Keratinocyte (primary cell): ENCODE measurements at regions not wholly inside any gene's neighbourhood (a gene's known extent, or its start where the extent isn't known, plus 50 kb on each side); places are given as distances from the start of the nearest gene placed in this dataset.

Experiments
- DNase-seq: peaks from one replicate; pipeline ENCODE4 v3.0.0-alpha.2; 2011; ENCODE audit warnings: low read depth, missing footprints, low spot score
- FAIRE-seq: peaks from 2 replicates; lab custom pipeline; 2011; peaks lifted over from hg19 to GRCh38; lab: Jason Lieb, UNC
- H2AFZ ChIP-seq: 2 replicates; pipeline ENCODE4 v1.6.0; 2012; ENCODE audit warnings: low read length, control low read depth, inconsistent platforms; ENCODE audit not compliant: control insufficient read depth
- H3K27ac ChIP-seq: 2 replicates; pipeline ENCODE4 v1.5.1; 2011; ENCODE audit warnings: low read length; ENCODE audit not compliant: control insufficient read depth, insufficient read depth
- H3K27me3 ChIP-seq: 3 replicates; pipeline ENCODE4 v1.6.0; 2011; ENCODE audit warnings: low read length; ENCODE audit not compliant: control insufficient read depth, insufficient read depth; ENCODE audit errors: extremely low read depth
- H3K36me3 ChIP-seq, 2 experiments: 2 replicates in 1 of 2; 3 replicates in 1 of 2; pipeline ENCODE4 v1.5.1; 2011; ENCODE audit warnings: low read length in 2 of 2, mild to moderate bottlenecking in 1 of 2; ENCODE audit not compliant: control insufficient read depth in 2 of 2, insufficient read depth in 2 of 2; ENCODE audit errors: extremely low read depth in 1 of 2
- H3K4me1 ChIP-seq: 3 replicates; pipeline ENCODE4 v1.5.1; 2011; ENCODE audit warnings: low read length; ENCODE audit not compliant: control insufficient read depth, insufficient read depth; ENCODE audit errors: extremely low read depth
- H3K4me2 ChIP-seq: 3 replicates; pipeline ENCODE4 v1.6.0; 2011; ENCODE audit warnings: low read depth, low read length; ENCODE audit not compliant: control insufficient read depth, insufficient read depth; ENCODE audit errors: extremely low read depth
- H3K4me3 ChIP-seq, 3 experiments: fragments of 200-600 bp in 1 of 3; sonication (generic) in 1 of 3; 2 replicates in 2 of 3; 3 replicates in 1 of 3; pipeline ENCODE4 v1.5.1; 2011 to 2016; ENCODE audit warnings: low read length in 3 of 3, mild to moderate bottlenecking in 3 of 3, control low read depth in 2 of 3, inconsistent platforms in 1 of 3, low read depth in 1 of 3, mixed read lengths in 1 of 3, mixed run types in 1 of 3, moderate library complexity in 1 of 3; ENCODE audit not compliant: control insufficient read depth in 2 of 3, insufficient read depth in 2 of 3; ENCODE audit errors: extremely low read depth in 1 of 3
- H3K79me2 ChIP-seq: 2 replicates; pipeline ENCODE4 v1.6.0; 2012; ENCODE audit warnings: low read length; ENCODE audit not compliant: control insufficient read depth, insufficient read depth
- H3K9ac ChIP-seq: 3 replicates; pipeline ENCODE4 v1.6.0; 2011; ENCODE audit warnings: low read length; ENCODE audit not compliant: control insufficient read depth, insufficient read depth; ENCODE audit errors: extremely low read depth
- H3K9me1 ChIP-seq: 3 replicates; pipeline ENCODE4 v1.6.0; 2011; ENCODE audit warnings: low read length; ENCODE audit not compliant: control insufficient read depth, insufficient read depth; ENCODE audit errors: extremely low read depth
- H3K9me3 ChIP-seq: 2 replicates; pipeline ENCODE4 v1.5.1; 2012; ENCODE audit warnings: low read depth, low read length; ENCODE audit not compliant: control insufficient read depth
- H4K20me1 ChIP-seq: 3 replicates; pipeline ENCODE4 v1.6.0; 2011; ENCODE audit warnings: low read length; ENCODE audit not compliant: control insufficient read depth, insufficient read depth; ENCODE audit errors: extremely low read depth
- EZH2 ChIP-seq: IDR thresholded peaks from one replicate; pipeline ENCODE4 v1.6.1; 2012; ENCODE audit warnings: inconsistent platforms, mild to moderate bottlenecking, low read length, moderate library complexity
- dilution Hi-C: fragments of 300-500 bp; cut with MboI; formaldehyde crosslinking; loops from one replicate; pipeline ENCODE4 v1.7.0; 2020; ENCODE audit warnings: low sequenced_read_pairs; ENCODE audit not compliant: extremely low pct_ligation_motif_present
- TF ChIP-seq, protein P1 (sequence below), 3 experiments: IDR thresholded peaks in 1 of 3; conservative IDR thresholded peaks in 1 of 3; optimal IDR thresholded peaks in 1 of 3; 2 replicates in 2 of 3; 3 replicates in 1 of 3; pipeline versions ENCODE3 to v1.5.1; 2011; ENCODE audit warnings: low read length in 3 of 3, mild to moderate bottlenecking in 3 of 3, moderate library complexity in 2 of 3, control low read depth in 1 of 3, inconsistent platforms in 1 of 3; ENCODE audit not compliant: insufficient read depth in 2 of 3; ENCODE audit errors: extremely low read depth in 1 of 3

DNA sequence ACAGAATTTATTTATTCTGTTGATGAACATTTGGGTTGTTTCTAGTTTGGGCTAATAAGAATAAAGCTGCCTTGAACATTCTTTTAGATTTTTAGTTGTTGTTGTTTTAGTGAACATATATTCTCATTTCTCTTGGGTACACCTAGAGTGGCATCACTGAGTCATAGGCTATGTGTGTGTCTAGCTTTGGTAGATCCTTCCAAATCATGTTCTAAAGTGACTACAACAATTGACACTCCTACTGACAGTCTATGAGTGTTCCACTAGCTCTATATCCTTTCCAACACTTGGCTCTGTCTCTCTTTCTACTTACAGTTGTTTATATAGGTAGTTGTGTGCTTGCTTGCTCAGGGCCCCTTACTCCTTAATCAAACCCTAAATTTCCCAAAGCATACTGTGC is 346.0 kb upstream of the NCAM1 start:
- peak; percentile 70 for FAIRE-seq
- Histone ChIP-seq H3K27me3 (no peaks in the 10 kb centered on the region), H3K9me3 (no peaks in the 10 kb centered on the region), H3K9ac (no peak overlapping the region), H3K79me2 (no peaks in the 10 kb centered on the region), H3K27ac (no peak overlapping the region), H3K4me1 (peaks cover 51% of the 10 kb centered on the region), H3K36me3 (no peaks in the 10 kb centered on the region), H3K4me2 (no peak overlapping the region), H3K4me3 (no peak overlapping the region), H4K20me1 (no peaks in the 10 kb centered on the region), H2AFZ (no peak overlapping the region), H3K9me1 (no peaks in the 10 kb centered on the region)
- dilution Hi-C loops: no loop called here
- DNase-seq: no peak
- TF ChIP-seq EZH2: no peak
- TF ChIP-seq, protein P1, sequence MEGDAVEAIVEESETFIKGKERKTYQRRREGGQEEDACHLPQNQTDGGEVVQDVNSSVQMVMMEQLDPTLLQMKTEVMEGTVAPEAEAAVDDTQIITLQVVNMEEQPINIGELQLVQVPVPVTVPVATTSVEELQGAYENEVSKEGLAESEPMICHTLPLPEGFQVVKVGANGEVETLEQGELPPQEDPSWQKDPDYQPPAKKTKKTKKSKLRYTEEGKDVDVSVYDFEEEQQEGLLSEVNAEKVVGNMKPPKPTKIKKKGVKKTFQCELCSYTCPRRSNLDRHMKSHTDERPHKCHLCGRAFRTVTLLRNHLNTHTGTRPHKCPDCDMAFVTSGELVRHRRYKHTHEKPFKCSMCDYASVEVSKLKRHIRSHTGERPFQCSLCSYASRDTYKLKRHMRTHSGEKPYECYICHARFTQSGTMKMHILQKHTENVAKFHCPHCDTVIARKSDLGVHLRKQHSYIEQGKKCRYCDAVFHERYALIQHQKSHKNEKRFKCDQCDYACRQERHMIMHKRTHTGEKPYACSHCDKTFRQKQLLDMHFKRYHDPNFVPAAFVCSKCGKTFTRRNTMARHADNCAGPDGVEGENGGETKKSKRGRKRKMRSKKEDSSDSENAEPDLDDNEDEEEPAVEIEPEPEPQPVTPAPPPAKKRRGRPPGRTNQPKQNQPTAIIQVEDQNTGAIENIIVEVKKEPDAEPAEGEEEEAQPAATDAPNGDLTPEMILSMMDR (optimal IDR thresholded peaks at IDR 0.05 in 1 of 3, IDR thresholded peaks at IDR 0.05 in 1 of 3, conservative IDR thresholded peaks at IDR 0.05 in 1 of 3; ENCODE audit: extremely low read depth in 1 of 3, insufficient read depth in 2 of 3, low read length in 3 of 3): no peak

GRCh38 chr11:112615891-112616290 is 345.3 kb upstream of the NCAM1 start:
- Histone ChIP-seq H3K36me3 (no peaks in the 10 kb centered on the region), H3K9me1 (no peaks in the 10 kb centered on the region), H3K4me3 (no peak overlapping the region), H3K9ac (no peak overlapping the region), H3K4me1 (peaks cover 53% of the 10 kb centered on the region), H3K27ac (no peak overlapping the region), H4K20me1 (no peaks in the 10 kb centered on the region), H3K4me2 (no peak overlapping the region), H3K9me3 (no peaks in the 10 kb centered on the region), H3K79me2 (no peaks in the 10 kb centered on the region), H3K27me3 (no peaks in the 10 kb centered on the region), H2AFZ (no peak overlapping the region)
- DNase-seq (no peak), FAIRE-seq (no peak)
- dilution Hi-C loops: no loop called here
- TF ChIP-seq, protein P1 (optimal IDR thresholded peaks at IDR 0.05 in 1 of 3, IDR thresholded peaks at IDR 0.05 in 1 of 3, conservative IDR thresholded peaks at IDR 0.05 in 1 of 3; ENCODE audit: extremely low read depth in 1 of 3, insufficient read depth in 2 of 3, low read length in 3 of 3): no peak
- TF ChIP-seq EZH2: no peak
